ENCODE measurements at regions not wholly inside any gene's neighbourhood (a gene's known extent, or its start where the extent isn't known, plus 50 kb on each side); places are given as distances from the start of the nearest gene placed in this dataset.

- WGBS, 2 donors = 62% methylated on average over 11 of the region's 11 CpGs
- Histone ChIP-seq H3K27ac (ENCODE audit: low read depth in 1 of 2, low read length in 1 of 2) (no peak overlapping the region), H3K36me3 (ENCODE audit: control insufficient read depth in 4 of 4, insufficient read depth in 4 of 4, low read length in 4 of 4) (no peaks in the 10 kb centered on the region), H3K27me3 (ENCODE audit: control insufficient read depth in 3 of 3, insufficient read depth in 3 of 3, low read length in 2 of 3) (peaks cover 0 to 3% (median 0%) of the 10 kb centered on the region in 3 donors), H3K4me3 (no peak overlapping the region), H3K9ac (ENCODE audit: insufficient read depth in 1 of 2, low read length in 2 of 2) (no peak overlapping the region), H3K4me1 (ENCODE audit: control insufficient read depth in 5 of 5, insufficient read depth in 5 of 5, low read length in 5 of 5) (peaks cover 0 to 14% (median 0%) of the 10 kb centered on the region in 5 donors), H3K9me3 (ENCODE audit: control insufficient read depth in 4 of 4, insufficient read depth in 3 of 4, low read length in 3 of 4) (peaks cover 0 to 13% (median 3%) of the 10 kb centered on the region in 4 donors)
- DNase-seq (peak; percentile 32 to 61 (median 55)), ATAC-seq (ENCODE audit: insufficient read depth, low FRiP score) (no peak)
- TF ChIP-seq CTCF (IDR thresholded peaks at IDR 0.05; ENCODE audit: control extremely low read depth, extremely low read depth) = no peak
Measured at GRCh38 chr19:30276011-30276882, 95.9 kb upstream of the ZNF536 start.

DNA sequence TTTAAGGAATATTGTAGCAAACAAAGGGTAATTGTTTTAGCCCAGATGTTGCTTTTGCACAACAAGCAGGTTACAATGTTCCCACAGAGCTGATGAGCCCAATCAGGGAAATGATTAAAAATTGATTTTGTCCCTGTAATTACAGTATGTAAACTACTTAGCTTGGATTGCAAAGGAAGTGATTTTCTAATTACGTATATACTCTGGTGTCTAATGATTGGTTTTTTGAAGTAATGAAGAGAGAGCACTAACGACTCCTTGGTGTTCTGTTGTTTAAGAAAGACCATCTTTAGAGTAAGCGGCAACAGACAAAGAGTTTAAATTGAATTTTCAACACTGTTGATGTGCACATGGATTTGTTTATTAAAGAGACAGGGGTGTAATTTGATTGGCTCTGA is 95.3 kb upstream of the ZNF536 start:
- ATAC-seq (ENCODE audit: insufficient read depth, low FRiP score) = no peak
- no peak for TF ChIP-seq CTCF (IDR thresholded peaks at IDR 0.05; ENCODE audit: control extremely low read depth, extremely low read depth)
- no peaks in the 10 kb centered on the region for H3K36me3 ChIP-seq (ENCODE audit: control insufficient read depth in 4 of 4, insufficient read depth in 4 of 4, low read length in 4 of 4)

GRCh38 chr19:30277941-30278881 is 94.0 kb upstream of the ZNF536 start:
- Histone ChIP-seq H3K36me3 (ENCODE audit: control insufficient read depth in 4 of 4, insufficient read depth in 4 of 4, low read length in 4 of 4) (no peaks in the 10 kb centered on the region), H3K27me3 (ENCODE audit: control insufficient read depth in 3 of 3, insufficient read depth in 3 of 3, low read length in 2 of 3) (peaks cover 0 to 6% (median 2%) of the 10 kb centered on the region in 3 donors), H3K9ac (ENCODE audit: insufficient read depth in 1 of 2, low read length in 2 of 2) (no peak overlapping the region), H3K4me3 (no peak overlapping the region), H3K27ac (ENCODE audit: low read depth in 1 of 2, low read length in 1 of 2) (no peak overlapping the region), H3K4me1 (ENCODE audit: control insufficient read depth in 5 of 5, insufficient read depth in 5 of 5, low read length in 5 of 5) (peaks cover 0 to 14% (median 0%) of the 10 kb centered on the region in 5 donors), H3K9me3 (ENCODE audit: control insufficient read depth in 4 of 4, insufficient read depth in 3 of 4, low read length in 3 of 4) (peaks cover 0 to 9% (median 2%) of the 10 kb centered on the region in 4 donors)
- TF ChIP-seq CTCF (IDR thresholded peaks at IDR 0.05; ENCODE audit: control extremely low read depth, extremely low read depth) = no peak
- ATAC-seq (ENCODE audit: insufficient read depth, low FRiP score) (no peak), DNase-seq (no peak)
- WGBS, 2 donors = 83 to 86% methylated on average over 16 of the region's 16 CpGs

More for the DNA sequence above, 95.3 kb upstream of the ZNF536 start:
- Histone ChIP-seq H3K27ac (ENCODE audit: low read depth in 1 of 2, low read length in 1 of 2) (no peak overlapping the region), H3K9me3 (ENCODE audit: control insufficient read depth in 4 of 4, insufficient read depth in 3 of 4, low read length in 3 of 4) (peaks cover 0 to 13% (median 3%) of the 10 kb centered on the region in 4 donors), H3K27me3 (ENCODE audit: control insufficient read depth in 3 of 3, insufficient read depth in 3 of 3, low read length in 2 of 3) (peaks cover 0 to 5% (median 0%) of the 10 kb centered on the region in 3 donors), H3K9ac (ENCODE audit: insufficient read depth in 1 of 2, low read length in 2 of 2) (no peak overlapping the region), H3K4me3 (no peak overlapping the region), H3K4me1 (ENCODE audit: control insufficient read depth in 5 of 5, insufficient read depth in 5 of 5, low read length in 5 of 5) (peaks cover 0 to 14% (median 0%) of the 10 kb centered on the region in 5 donors)
- WGBS, 2 donors = 65 to 66% methylated on average over 3 of the region's 3 CpGs
- no peak for DNase-seq
